Osteoblast (primary cell): ENCODE measurements at regions not wholly inside any gene's neighbourhood (a gene's known extent, or its start where the extent isn't known, plus 50 kb on each side); places are given as distances from the start of the nearest gene placed in this dataset.

ENCODE experiments used
- DNase-seq: peaks from one replicate; pipeline ENCODE4 v3.0.0; 2011; ENCODE audit warnings: low spot score, mixed read lengths; ENCODE audit not compliant: insufficient read length; ENCODE audit errors: missing footprints
- H2AFZ ChIP-seq: 2 replicates; pipeline ENCODE4 v1.6.0; 2011; ENCODE audit warnings: mild to moderate bottlenecking, low read length
- H3K27ac ChIP-seq: 2 replicates; pipeline ENCODE4 v1.5.1; 2011; ENCODE audit warnings: mild to moderate bottlenecking, low read depth, low read length, moderate library complexity
- H3K27me3 ChIP-seq: 2 replicates; pipeline ENCODE4 v1.6.0; 2012; ENCODE audit warnings: mild to moderate bottlenecking, control low read depth, inconsistent platforms, low read length, moderate library complexity; ENCODE audit not compliant: insufficient read depth
- H3K36me3 ChIP-seq: 2 replicates; pipeline ENCODE4 v1.5.1; 2011; ENCODE audit warnings: mild to moderate bottlenecking, low read length, control low read depth, moderate library complexity; ENCODE audit not compliant: insufficient read depth
- H3K4me1 ChIP-seq: 2 replicates; pipeline ENCODE4 v1.5.1; 2011; ENCODE audit warnings: mild to moderate bottlenecking, low read length, control low read depth, moderate library complexity; ENCODE audit not compliant: insufficient read depth
- H3K4me2 ChIP-seq: 2 replicates; pipeline ENCODE4 v1.6.0; 2011; ENCODE audit warnings: mild to moderate bottlenecking, low read length; ENCODE audit not compliant: insufficient read depth
- H3K4me3 ChIP-seq: fragments of 200-600 bp; sonication (generic); 3 replicates; pipeline ENCODE4 v1.5.1; 2012; ENCODE audit warnings: mild to moderate bottlenecking, low read length, inconsistent platforms; ENCODE audit not compliant: insufficient read depth
- H3K79me2 ChIP-seq: 2 replicates; pipeline ENCODE4 v1.6.0; 2012; ENCODE audit warnings: mild to moderate bottlenecking, low read length, control low read depth, inconsistent platforms; ENCODE audit not compliant: insufficient read depth
- H3K9me3 ChIP-seq: 2 replicates; pipeline ENCODE4 v1.5.1; 2011; ENCODE audit warnings: low read depth, low read length, control low read depth
- H4K20me1 ChIP-seq: 2 replicates; pipeline ENCODE4 v1.6.0; 2012; ENCODE audit warnings: mild to moderate bottlenecking, low read length, control low read depth; ENCODE audit not compliant: insufficient read depth
- CTCF ChIP-seq: IDR thresholded peaks from 2 replicates; pipeline ENCODE4 v1.5.1; 2011; ENCODE audit warnings: mild to moderate bottlenecking, low read depth, low read length, moderate library complexity; ENCODE audit errors: extremely low read depth

GRCh38 chr2:71277536-71278103, 50.7 kb upstream of the PAIP2B start:
- Histone ChIP-seq H3K27ac (no peak overlapping the region), H3K9me3 (no peaks in the 10 kb centered on the region), H2AFZ (peak overlapping the region; percentile 83), H3K79me2 (no peaks in the 10 kb centered on the region), H3K27me3 (peaks cover 6% of the 10 kb centered on the region), H3K4me1 (peaks cover 16% of the 10 kb centered on the region), H3K4me2 (peak overlapping the region; percentile 90), H3K4me3 (peak overlapping the region; percentile 74), H4K20me1 (no peaks in the 10 kb centered on the region), H3K36me3 (no peaks in the 10 kb centered on the region)
- TF ChIP-seq CTCF: peak; percentile 28
- peak; percentile 85 for DNase-seq

- H4K20me1 ChIP-seq: no peaks in the 10 kb centered on the region
- peak overlapping the region; percentile 87 for H2AFZ ChIP-seq
- H3K4me3 ChIP-seq: peak overlapping the region; percentile 74
- peaks cover 16% of the 10 kb centered on the region for H3K4me1 ChIP-seq
- H3K36me3 ChIP-seq: no peaks in the 10 kb centered on the region
- peaks cover 6% of the 10 kb centered on the region for H3K27me3 ChIP-seq
- H3K9me3 ChIP-seq: no peaks in the 10 kb centered on the region
- peak; percentile 68 for DNase-seq
- no peaks in the 10 kb centered on the region for H3K79me2 ChIP-seq
- H3K27ac ChIP-seq: no peak overlapping the region
- H3K4me2 ChIP-seq: peak overlapping the region; percentile 90
- no peak for TF ChIP-seq CTCF
Measured at GRCh38 chr2:71277147-71277475, 50.2 kb upstream of the PAIP2B start.

- H2AFZ ChIP-seq: peak overlapping the region; percentile 87
- H3K27me3 ChIP-seq: peaks cover 6% of the 10 kb centered on the region
- peaks cover 16% of the 10 kb centered on the region for H3K4me1 ChIP-seq
- H3K27ac ChIP-seq: no peak overlapping the region
- H3K36me3 ChIP-seq: no peaks in the 10 kb centered on the region
- H3K4me3 ChIP-seq: peak overlapping the region; percentile 74
- TF ChIP-seq CTCF: no peak
- H3K79me2 ChIP-seq: no peaks in the 10 kb centered on the region
- H3K9me3 ChIP-seq: no peaks in the 10 kb centered on the region
- peak overlapping the region; percentile 90 for H3K4me2 ChIP-seq
- DNase-seq: peak; percentile 96
- H4K20me1 ChIP-seq: no peaks in the 10 kb centered on the region
Measured at GRCh38 chr2:71276311-71277146, 49.6 kb upstream of the PAIP2B start.
